Thyroid gland (tissue), 4 donors: ENCODE measurements at regions not wholly inside any gene's neighbourhood (a gene's known extent, or its start where the extent isn't known, plus 50 kb on each side); places are given as distances from the start of the nearest gene placed in this dataset.

Experiments used
- DNase-seq, 2 donors: peaks; one replicate each; pipeline ENCODE4 v3.0.0-alpha.2; 2019
- H3K27ac ChIP-seq, 3 donors: fragments of 200-600 bp; sonication (generic); 1 replicate in 2 of 3; 2 replicates in 1 of 3; pipeline ENCODE4 v1.5.1; 2016 to 2019; ENCODE audit warnings: mild to moderate bottlenecking in 1 of 3, moderate library complexity in 1 of 3
- H3K27me3 ChIP-seq: fragments of 200-600 bp; sonication (generic); one replicate; pipeline ENCODE4 v1.5.1; 2019
- H3K36me3 ChIP-seq, 2 donors: fragments of 200-600 bp; sonication (generic); one replicate each; pipeline ENCODE4 v1.5.1; 2016 to 2019
- H3K4me1 ChIP-seq, 2 donors: fragments of 200-600 bp; sonication (generic); one replicate each; pipeline ENCODE4 v1.5.1; 2017 to 2019
- H3K4me3 ChIP-seq, 3 donors: fragments of 200-600 bp; sonication (generic); replicated peaks in 1 of 3; 1 replicate in 2 of 3; 2 replicates in 1 of 3; pipeline ENCODE4 v1.5.1; 2016; ENCODE audit warnings: mild to moderate bottlenecking in 1 of 3
- H3K9me3 ChIP-seq: fragments of 200-600 bp; sonication (generic); one replicate; pipeline ENCODE4 v1.5.1; 2017
- POLR2A ChIP-seq, 2 donors: fragments of 450-650 bp; IDR thresholded peaks; one replicate each; pipeline ENCODE4 v1.6.1; 2017; ENCODE audit warnings: antibody characterized with exemption in 2 of 2, mild to moderate bottlenecking in 2 of 2, moderate library complexity in 1 of 2
- WGBS, 2 donors: methylation state at CpG; one replicate each; pipeline ENCODE4 v1.1.5; 2017; 5-methylcytosine and 5-hydroxymethylcytosine counted together
- intact Hi-C: fragments of 100-400 bp; cut with DNase I; formaldehyde crosslinking; loops from one replicate; pipeline ENCODE4 v1.15.1; 2023
- TF ChIP-seq, protein P1 (sequence below), 6 experiments: fragments of 200-600 bp in 3 of 6; fragments of 450-650 bp in 3 of 6; sonication (generic) in 3 of 6; IDR thresholded peaks; one replicate each; pipeline ENCODE4 v1.5.1; 2016 to 2019; ENCODE audit warnings: antibody characterized with exemption in 6 of 6, mild to moderate bottlenecking in 2 of 6, inconsistent platforms in 1 of 6, moderate library complexity in 1 of 6

DNA sequence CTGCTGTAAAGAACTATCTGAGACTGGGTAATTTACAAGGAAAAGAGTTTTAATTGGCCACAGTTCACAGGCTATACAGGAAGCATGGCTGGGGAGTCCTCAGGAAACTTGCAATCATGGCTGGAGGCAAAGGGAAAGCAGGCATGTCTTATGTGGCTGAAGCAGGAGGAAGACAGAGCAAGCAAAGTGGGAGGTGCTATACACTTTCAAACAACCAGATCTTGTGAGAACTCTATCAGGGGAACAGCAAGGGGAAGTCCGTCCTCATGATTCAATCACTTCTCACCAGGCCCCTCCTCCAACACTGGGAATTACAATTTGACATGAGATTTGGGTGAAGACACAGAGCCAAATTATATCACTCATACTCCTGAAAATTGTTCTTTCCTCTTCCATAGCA lies 109.5 kb upstream of the PKP2 start:
- Histone ChIP-seq H3K27me3 (no peaks in the 10 kb centered on the region), H3K4me3 (no peak overlapping the region), H3K4me1 (no peaks in the 10 kb centered on the region), H3K9me3 (no peaks in the 10 kb centered on the region), H3K27ac (no peak overlapping the region), H3K36me3 (no peaks in the 10 kb centered on the region)
- TF ChIP-seq, protein P1, sequence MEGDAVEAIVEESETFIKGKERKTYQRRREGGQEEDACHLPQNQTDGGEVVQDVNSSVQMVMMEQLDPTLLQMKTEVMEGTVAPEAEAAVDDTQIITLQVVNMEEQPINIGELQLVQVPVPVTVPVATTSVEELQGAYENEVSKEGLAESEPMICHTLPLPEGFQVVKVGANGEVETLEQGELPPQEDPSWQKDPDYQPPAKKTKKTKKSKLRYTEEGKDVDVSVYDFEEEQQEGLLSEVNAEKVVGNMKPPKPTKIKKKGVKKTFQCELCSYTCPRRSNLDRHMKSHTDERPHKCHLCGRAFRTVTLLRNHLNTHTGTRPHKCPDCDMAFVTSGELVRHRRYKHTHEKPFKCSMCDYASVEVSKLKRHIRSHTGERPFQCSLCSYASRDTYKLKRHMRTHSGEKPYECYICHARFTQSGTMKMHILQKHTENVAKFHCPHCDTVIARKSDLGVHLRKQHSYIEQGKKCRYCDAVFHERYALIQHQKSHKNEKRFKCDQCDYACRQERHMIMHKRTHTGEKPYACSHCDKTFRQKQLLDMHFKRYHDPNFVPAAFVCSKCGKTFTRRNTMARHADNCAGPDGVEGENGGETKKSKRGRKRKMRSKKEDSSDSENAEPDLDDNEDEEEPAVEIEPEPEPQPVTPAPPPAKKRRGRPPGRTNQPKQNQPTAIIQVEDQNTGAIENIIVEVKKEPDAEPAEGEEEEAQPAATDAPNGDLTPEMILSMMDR (IDR thresholded peaks at IDR 0.05) = no peak
- no peak for DNase-seq
- intact Hi-C loops = no loop called here
- WGBS, 2 donors = 71 to 73% methylated on average over 1 of the region's 1 CpG

DNA sequence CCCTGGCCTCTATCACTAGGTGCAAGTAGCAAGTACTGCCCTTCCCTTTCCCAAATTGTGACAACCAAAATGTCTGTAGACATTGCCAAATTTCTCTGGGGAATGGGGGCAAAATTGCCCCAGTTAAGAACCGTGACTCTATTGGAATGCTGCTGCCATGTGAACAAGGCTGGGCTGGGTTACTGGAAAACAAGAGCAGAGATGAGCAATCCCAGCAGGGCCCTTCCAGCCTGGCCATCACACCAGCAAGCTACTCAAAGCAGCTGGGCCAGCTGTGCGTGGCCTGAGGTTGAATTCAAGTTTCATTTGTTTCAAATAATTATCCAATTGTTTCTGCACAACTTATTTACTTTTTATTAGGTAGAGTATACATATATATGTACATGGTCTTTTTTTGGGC lies 103.4 kb upstream of the PKP2 start:
- intact Hi-C loops = no loop called here
- no peaks in the 10 kb centered on the region for H3K36me3 ChIP-seq
- DNase-seq = no peak
- no peak overlapping the region for H3K27ac ChIP-seq
- TF ChIP-seq, protein P1 (IDR thresholded peaks at IDR 0.05) = no peak
- TF ChIP-seq POLR2A (IDR thresholded peaks at IDR 0.05) = no peak
- 68 to 76% methylated on average over 2 of the region's 2 CpGs for WGBS, 2 donors
- H3K4me1 ChIP-seq = no peaks in the 10 kb centered on the region
- H3K9me3 ChIP-seq = no peaks in the 10 kb centered on the region
- no peaks in the 10 kb centered on the region for H3K27me3 ChIP-seq
- H3K4me3 ChIP-seq = no peak overlapping the region

DNA sequence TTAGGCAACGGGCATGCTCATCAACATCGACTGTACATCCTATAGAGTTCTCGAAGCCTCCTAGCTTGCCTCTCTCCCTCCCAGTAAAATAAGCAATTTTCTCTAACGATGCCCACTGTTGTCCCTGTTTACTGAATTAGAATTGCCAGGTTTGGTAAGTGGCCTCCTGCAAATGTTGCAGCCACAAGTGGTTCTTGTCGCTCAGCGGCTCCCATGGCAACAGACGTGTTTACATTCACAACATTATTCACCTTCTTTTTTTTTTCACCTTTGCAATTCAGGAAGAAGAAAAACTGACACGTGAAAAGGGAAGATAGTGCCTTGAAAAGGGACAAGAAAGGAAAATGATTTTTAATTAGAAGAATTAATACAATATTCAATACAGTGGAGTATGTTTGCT lies 100.9 kb upstream of the PKP2 start:
- H3K4me3 ChIP-seq = no peak overlapping the region
- H3K4me1 ChIP-seq = no peaks in the 10 kb centered on the region
- 24 to 33% methylated on average over 8 of the region's 8 CpGs for WGBS, 2 donors
- peak; percentile 6 to 17 for DNase-seq
- TF ChIP-seq, protein P1 (IDR thresholded peaks at IDR 0.05) = no peak
- H3K9me3 ChIP-seq = no peaks in the 10 kb centered on the region
- H3K27me3 ChIP-seq = no peaks in the 10 kb centered on the region
- H3K36me3 ChIP-seq = no peaks in the 10 kb centered on the region
- intact Hi-C loops = no loop called here
- H3K27ac ChIP-seq = no peak overlapping the region

DNA sequence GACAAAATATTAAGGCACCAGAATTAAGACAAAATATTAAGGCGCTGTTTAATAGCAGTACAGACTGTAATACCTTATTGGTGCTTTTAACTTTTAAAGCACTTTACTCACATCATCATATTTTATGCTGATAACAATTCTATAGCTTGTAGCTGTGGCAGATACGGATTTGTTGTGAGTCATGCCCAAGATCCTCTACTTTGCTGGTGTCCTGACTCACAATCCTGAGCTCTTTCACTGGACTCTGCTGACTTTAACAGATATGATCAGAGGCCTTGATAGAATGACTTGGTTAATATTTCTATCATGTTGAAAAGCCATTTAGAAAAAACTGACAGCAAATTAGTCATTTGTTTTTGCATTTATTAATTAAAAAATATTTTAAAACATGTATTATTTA lies 99.0 kb upstream of the PKP2 start:
- WGBS, 2 donors = 56 to 59% methylated on average over 2 of the region's 2 CpGs
- H3K27me3 ChIP-seq = no peaks in the 10 kb centered on the region
- H3K9me3 ChIP-seq = no peaks in the 10 kb centered on the region
- TF ChIP-seq, protein P1 (IDR thresholded peaks at IDR 0.05) = no peak
- TF ChIP-seq POLR2A (IDR thresholded peaks at IDR 0.05) = no peak
- no peaks in the 10 kb centered on the region for H3K4me1 ChIP-seq
- DNase-seq = no peak
- intact Hi-C loops = no loop called here
- H3K4me3 ChIP-seq = no peak overlapping the region
- no peak overlapping the region for H3K27ac ChIP-seq
- no peaks in the 10 kb centered on the region for H3K36me3 ChIP-seq

DNA sequence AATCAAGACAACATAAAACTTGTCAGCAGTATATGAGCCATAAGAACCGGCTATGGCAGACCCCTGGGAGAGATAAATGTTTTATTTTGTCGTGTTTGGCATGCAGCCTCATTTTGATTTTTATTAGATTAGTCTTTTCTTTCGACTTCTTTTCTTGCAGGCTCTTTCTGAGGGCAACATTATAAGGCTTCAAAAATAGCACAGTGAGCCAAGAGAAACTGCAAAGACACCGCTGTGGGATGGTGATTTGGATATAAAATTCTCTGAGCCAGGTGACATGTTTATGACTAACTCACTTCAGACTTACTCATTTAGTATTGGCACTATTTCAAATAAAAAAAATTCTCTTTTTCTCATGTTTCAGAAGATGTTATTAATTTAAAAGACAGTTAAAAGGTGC lies 96.8 kb upstream of the PKP2 start:
- DNase-seq = no peak
- 73 to 76% methylated on average over 4 of the region's 4 CpGs for WGBS, 2 donors
- intact Hi-C loops = no loop called here

More for the DNA sequence above, 96.8 kb upstream of the PKP2 start:
- no peak overlapping the region for H3K4me3 ChIP-seq
- H3K36me3 ChIP-seq = no peaks in the 10 kb centered on the region
- no peaks in the 10 kb centered on the region for H3K27me3 ChIP-seq
- H3K9me3 ChIP-seq = no peaks in the 10 kb centered on the region
- no peak for TF ChIP-seq POLR2A (IDR thresholded peaks at IDR 0.05)
- TF ChIP-seq, protein P1 (IDR thresholded peaks at IDR 0.05) = no peak
- peaks cover 3 to 4% of the 10 kb centered on the region in 2 donors for H3K4me1 ChIP-seq
- H3K27ac ChIP-seq = no peak overlapping the region
